GM19238 (cell line): ENCODE measurements at regions not wholly inside any gene's neighbourhood (a gene's known extent, or its start where the extent isn't known, plus 50 kb on each side); places are given as distances from the start of the nearest gene placed in this dataset.
"Not testable (repeated sequence)": the region's sequence is repeated elsewhere in the genome, so short reads cannot be mapped to it uniquely, and the experiment has no call there.

Experiments
- DNase-seq: peaks from one replicate; pipeline ENCODE4 v3.0.0; 2011; ENCODE audit warnings: low spot score; ENCODE audit not compliant: insufficient read length

DNA sequence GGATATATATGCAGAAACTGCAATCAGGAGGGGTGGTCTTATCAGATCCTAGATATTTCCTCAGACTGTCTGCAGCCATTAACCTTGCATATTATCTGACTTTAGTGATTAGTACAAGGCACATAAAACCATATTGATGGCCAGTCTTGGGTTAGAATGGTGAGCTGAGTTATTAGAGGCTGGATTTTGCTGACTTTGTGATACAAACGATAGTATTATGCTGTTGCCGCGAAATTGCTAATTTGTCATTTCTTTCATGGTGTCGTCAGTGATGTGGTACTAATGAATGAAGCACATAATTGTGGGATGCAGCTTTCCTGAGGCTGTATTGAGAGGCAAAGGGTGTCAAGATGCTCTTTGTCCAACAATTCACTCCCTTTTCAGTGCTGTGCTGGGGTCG is 172.5 kb downstream of the TEX29 start:
- DNase-seq = no peak

DNA sequence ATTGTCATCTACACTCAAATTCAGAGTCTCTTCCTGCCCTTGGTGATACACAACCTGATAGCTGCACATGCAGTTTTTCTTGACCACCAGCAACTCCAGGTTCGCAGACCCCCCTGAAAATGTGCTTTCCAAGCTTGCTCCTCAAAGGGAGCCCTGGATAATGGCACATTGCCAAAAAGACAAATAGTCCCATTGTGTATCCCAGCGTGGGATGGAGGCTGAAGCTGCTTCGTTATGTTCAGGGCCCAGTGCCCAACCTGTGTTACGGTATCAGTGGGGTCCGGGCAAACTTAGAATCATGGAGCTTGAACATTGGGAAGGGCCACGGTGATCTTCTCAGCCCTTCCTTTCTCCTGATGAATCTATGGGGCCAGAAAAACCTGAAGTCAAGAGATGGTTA is 173.0 kb downstream of the TEX29 start:
- DNase-seq = no peak

DNA sequence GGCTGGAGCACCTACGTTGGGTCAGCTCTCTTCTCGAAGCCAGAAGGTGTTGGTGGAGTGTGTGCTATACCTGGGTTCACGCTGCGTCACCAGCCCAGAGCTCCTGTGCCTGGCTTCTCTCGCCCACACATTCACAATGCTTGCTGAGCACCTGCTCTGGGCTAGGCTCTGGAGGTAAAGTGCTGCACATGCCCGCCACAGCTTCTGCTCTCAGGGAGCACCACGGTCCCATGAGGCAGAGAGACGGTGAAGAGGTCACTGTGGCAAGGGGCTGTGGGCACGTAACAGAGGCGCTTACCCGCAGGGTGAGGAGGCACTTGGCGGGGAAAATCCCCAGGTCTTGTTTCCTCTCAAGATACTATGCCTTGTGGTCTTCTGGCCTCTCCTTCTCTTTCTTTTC is 174.2 kb downstream of the TEX29 start:
- no peak for DNase-seq

GRCh38 chr13:111501596-111502535 is 181.4 kb downstream of the TEX29 start:
- not testable (repeated sequence) for DNase-seq

- DNase-seq = no peak
Measured at GRCh38 chr13:111502957-111503356, 182.5 kb downstream of the TEX29 start.

DNA sequence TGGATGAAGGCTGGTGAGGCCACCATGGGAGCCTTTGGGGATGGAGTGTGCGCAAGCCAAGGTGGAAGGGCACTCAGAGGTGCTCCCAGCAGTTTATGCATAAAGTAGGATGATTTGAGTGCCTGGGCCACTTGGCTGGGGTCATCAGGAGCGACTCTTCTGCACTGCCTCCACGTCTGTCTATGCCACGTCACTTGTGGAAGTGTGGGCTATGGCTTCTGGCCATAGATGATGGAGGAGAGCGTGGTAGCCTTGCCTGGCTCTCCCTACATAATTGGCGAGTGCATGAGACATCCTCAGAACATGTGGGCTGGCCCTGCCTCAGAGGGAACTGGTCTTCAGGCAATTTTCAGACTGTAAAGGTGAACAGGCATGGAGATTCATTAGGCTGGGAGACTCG is 182.9 kb downstream of the TEX29 start:
- no peak for DNase-seq

- DNase-seq = no peak
Measured at GRCh38 chr13:111503905-111504695, 183.7 kb downstream of the TEX29 start.

- no peak for DNase-seq
Measured at GRCh38 chr13:111505175-111505777, 184.8 kb downstream of the TEX29 start.

DNA sequence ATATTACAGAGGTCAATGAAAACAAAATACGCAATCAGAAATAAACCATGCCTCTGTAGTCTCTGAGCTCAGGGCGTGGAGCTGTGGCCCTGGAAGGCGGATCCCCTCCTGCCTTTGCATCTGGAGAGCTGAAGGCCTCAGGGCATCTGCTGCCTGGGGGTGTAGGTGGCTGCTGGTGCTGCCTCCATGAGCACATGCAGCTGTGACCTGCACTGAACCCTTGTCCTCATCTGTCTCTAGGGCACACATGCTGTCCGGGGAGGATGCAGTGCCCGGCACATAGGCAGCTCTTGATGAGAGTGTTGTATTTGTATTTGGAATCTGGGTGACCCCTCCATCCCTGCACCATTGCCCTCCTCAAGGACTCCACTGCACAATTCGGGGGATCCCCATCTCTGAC is 185.7 kb downstream of the TEX29 start:
- no peak for DNase-seq

GRCh38 chr13:111506621-111507020 is 186.2 kb downstream of the TEX29 start:
- no peak for DNase-seq

DNA sequence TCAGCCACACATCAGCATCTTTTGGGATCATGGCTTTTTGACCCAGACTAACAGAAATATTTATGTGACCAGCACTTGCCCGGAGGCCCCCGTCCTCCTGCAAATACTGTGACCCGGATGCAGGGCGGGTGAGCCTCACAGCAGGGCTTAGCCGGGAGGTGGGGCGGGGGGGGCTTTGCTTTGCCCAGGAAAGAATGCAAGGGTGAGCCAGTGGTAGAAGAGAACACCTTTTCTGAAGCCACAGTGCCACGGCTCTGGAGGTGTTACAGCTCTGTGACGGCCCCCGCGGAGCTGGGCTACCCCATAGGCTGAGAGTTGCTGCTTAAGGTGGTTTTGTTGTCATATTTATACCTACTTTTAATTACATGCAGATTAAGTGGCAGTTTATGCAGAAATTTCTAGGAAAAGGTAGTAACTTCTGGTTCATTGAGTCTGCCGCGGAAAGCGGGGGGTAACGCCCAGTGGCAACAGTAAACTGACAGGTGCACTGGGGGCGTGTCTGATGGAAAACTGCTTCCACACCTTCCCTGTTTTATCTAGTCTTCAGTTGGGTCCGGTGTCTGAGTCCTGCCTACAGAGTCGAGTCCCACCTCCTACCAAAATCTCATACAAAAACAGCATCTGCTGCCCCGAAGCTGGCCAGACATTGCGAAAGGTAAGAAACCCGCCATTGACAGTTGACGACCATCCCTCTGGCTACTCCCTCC is 187.9 kb downstream of the TEX29 start:
- no peak for DNase-seq

- DNase-seq = no peak
Measured at GRCh38 chr13:111508902-111509509, 188.6 kb downstream of the TEX29 start.

- DNase-seq = no peak
Measured at GRCh38 chr13:111510502-111511218, 190.2 kb downstream of the TEX29 start.

GRCh38 chr13:111511219-111511732 is 190.8 kb downstream of the TEX29 start:
- no peak for DNase-seq

- DNase-seq = no peak
Measured at GRCh38 chr13:111511805-111512504, 191.5 kb downstream of the TEX29 start.

- no peak for DNase-seq
Measured at GRCh38 chr13:111512707-111513106, 192.3 kb downstream of the TEX29 start.

GRCh38 chr13:111513766-111514609 is 193.5 kb downstream of the TEX29 start:
- DNase-seq = no peak

DNA sequence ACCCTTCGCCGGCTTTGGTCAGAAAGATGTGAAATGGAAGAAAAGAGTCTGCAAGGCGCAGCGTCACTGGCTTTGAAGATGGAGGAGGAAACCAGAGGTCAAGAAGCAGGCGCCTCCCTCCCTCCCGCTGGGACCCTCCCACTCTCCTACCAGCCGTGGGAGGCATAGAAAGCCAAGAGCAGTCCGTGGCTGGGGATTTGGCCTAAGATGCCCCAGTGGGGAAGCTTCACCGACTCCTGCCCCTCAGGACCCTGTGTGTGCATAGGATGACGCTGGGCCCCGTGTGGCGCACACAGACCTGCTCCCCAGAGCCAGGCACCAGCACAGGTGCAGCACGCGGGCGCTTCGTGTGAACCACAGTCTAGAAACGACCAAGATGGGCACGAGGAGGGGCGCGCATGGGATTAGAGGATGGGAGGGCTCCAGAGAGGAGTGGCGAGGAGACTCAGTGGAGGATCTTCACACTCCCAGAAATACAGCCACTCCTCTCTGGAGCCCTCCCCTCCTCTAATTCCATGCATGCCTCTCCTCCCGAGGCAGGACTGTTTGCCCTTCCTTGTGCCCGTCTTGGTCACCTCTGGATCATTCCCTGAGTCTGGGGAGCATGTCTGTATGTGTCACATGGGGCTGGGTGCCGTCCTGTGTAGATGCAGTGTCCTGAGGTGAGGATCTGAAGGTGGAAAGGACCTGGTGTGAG is 194.3 kb downstream of the TEX29 start:
- no peak for DNase-seq
